Neural crest cell (in vitro differentiated cells): ENCODE measurements at regions not wholly inside any gene's neighbourhood (a gene's known extent, or its start where the extent isn't known, plus 50 kb on each side); places are given as distances from the start of the nearest gene placed in this dataset.

Source experiments
- DNase-seq: peaks from one replicate; pipeline ENCODE4 v3.0.0; 2021; ENCODE audit warnings: low read depth, mixed read lengths, low spot score
- H3K27ac Mint-ChIP-seq: one replicate; pipeline ENCODE4 v1.8.0; 2021; ENCODE audit warnings: mild to moderate bottlenecking, mixed read lengths; ENCODE audit not compliant: unreplicated experiment
- H3K27me3 Mint-ChIP-seq: 2 replicates; pipeline ENCODE4 v1.8.0; 2021; ENCODE audit warnings: low read depth, mild to moderate bottlenecking, mixed read lengths
- H3K36me3 Mint-ChIP-seq: 2 replicates; pipeline ENCODE4 v1.8.0; 2021; ENCODE audit warnings: low read depth, mild to moderate bottlenecking, mixed read lengths
- H3K4me1 Mint-ChIP-seq: 2 replicates; pipeline ENCODE4 v1.8.0; 2021; ENCODE audit warnings: mixed read lengths
- H3K4me3 Mint-ChIP-seq: one replicate; pipeline ENCODE4 v1.8.0; 2021; ENCODE audit warnings: mild to moderate bottlenecking, mixed read lengths
- H3K9me3 Mint-ChIP-seq: 2 replicates; pipeline ENCODE4 v1.8.0; 2021; ENCODE audit warnings: mixed read lengths
- CTCF ChIP-seq: fragments of 200-600 bp; sonication (generic); conservative IDR thresholded peaks from 2 replicates; pipeline ENCODE4 v1.5.0; 2021; ENCODE audit warnings: antibody characterized with exemption, mild to moderate bottlenecking

- H3K27ac Mint-ChIP-seq = no peak overlapping the region
- TF ChIP-seq CTCF = no peak
- H3K4me3 Mint-ChIP-seq = no peak overlapping the region
Measured at GRCh38 chr16:82499302-82499701, 127.5 kb upstream of the CDH13 start.

GRCh38 chr16:82497139-82497538 is 129.6 kb upstream of the CDH13 start:
- Mint-ChIP-seq H3K9me3 (no peaks in the 10 kb centered on the region), H3K27me3 (peaks cover 17% of the 10 kb centered on the region), H3K36me3 (no peaks in the 10 kb centered on the region), H3K27ac (no peak overlapping the region), H3K4me3 (no peak overlapping the region), H3K4me1 (peaks cover 11% of the 10 kb centered on the region)
- no peak for TF ChIP-seq CTCF
- DNase-seq = no peak

More at GRCh38 chr16:82499302-82499701, 127.5 kb upstream of the CDH13 start:
- H3K36me3 Mint-ChIP-seq = no peaks in the 10 kb centered on the region
- peaks cover 16% of the 10 kb centered on the region for H3K27me3 Mint-ChIP-seq
- no peaks in the 10 kb centered on the region for H3K9me3 Mint-ChIP-seq
- DNase-seq = no peak
- peaks cover 13% of the 10 kb centered on the region for H3K4me1 Mint-ChIP-seq

GRCh38 chr16:82488460-82488859 is 138.3 kb upstream of the CDH13 start:
- H3K9me3 Mint-ChIP-seq = peaks cover 3% of the 10 kb centered on the region
- peaks cover 19% of the 10 kb centered on the region for H3K27me3 Mint-ChIP-seq

GRCh38 chr16:82481455-82481854 is 145.3 kb upstream of the CDH13 start:
- Mint-ChIP-seq H3K27me3 (peaks cover 2% of the 10 kb centered on the region), H3K9me3 (no peaks in the 10 kb centered on the region), H3K27ac (no peak overlapping the region), H3K4me3 (no peak overlapping the region), H3K4me1 (no peaks in the 10 kb centered on the region), H3K36me3 (no peaks in the 10 kb centered on the region)
- TF ChIP-seq CTCF = no peak
- DNase-seq = no peak

More at GRCh38 chr16:82488460-82488859, 138.3 kb upstream of the CDH13 start:
- H3K27ac Mint-ChIP-seq = peak overlapping the region; percentile 44
- TF ChIP-seq CTCF = no peak
- no peaks in the 10 kb centered on the region for H3K4me1 Mint-ChIP-seq
- H3K4me3 Mint-ChIP-seq = no peak overlapping the region
- DNase-seq = no peak
- no peaks in the 10 kb centered on the region for H3K36me3 Mint-ChIP-seq

GRCh38 chr16:82476786-82477185 is 150.0 kb upstream of the CDH13 start:
- no peaks in the 10 kb centered on the region for H3K4me1 Mint-ChIP-seq
- no peak overlapping the region for H3K27ac Mint-ChIP-seq
- H3K9me3 Mint-ChIP-seq = no peaks in the 10 kb centered on the region
- TF ChIP-seq CTCF = no peak
- DNase-seq = no peak
- H3K36me3 Mint-ChIP-seq = no peaks in the 10 kb centered on the region
- H3K27me3 Mint-ChIP-seq = peaks cover 8% of the 10 kb centered on the region
- H3K4me3 Mint-ChIP-seq = no peak overlapping the region

GRCh38 chr16:82470620-82471152 is 156.1 kb upstream of the CDH13 start:
- Mint-ChIP-seq H3K36me3 (no peaks in the 10 kb centered on the region), H3K27me3 (peaks cover 11% of the 10 kb centered on the region), H3K27ac (no peak overlapping the region), H3K4me3 (no peak overlapping the region), H3K9me3 (no peaks in the 10 kb centered on the region), H3K4me1 (peaks cover 12% of the 10 kb centered on the region)
- peak; percentile 8 for DNase-seq
- no peak for TF ChIP-seq CTCF
